Gastrocnemius medialis (tissue), 4 donors: ENCODE measurements at regions not wholly inside any gene's neighbourhood (a gene's known extent, or its start where the extent isn't known, plus 50 kb on each side); places are given as distances from the start of the nearest gene placed in this dataset.

Source experiments
- ATAC-seq, 2 donors: fragments of 150-250 bp; one replicate each; pipeline ENCODE4 v1.9.1; 2016
- DNase-seq, 2 donors: peaks; one replicate each; pipeline ENCODE4 v3.0.0-alpha.2; 2019
- H3K27ac ChIP-seq, 4 donors: fragments of 200-600 bp; sonication (generic); 1 replicate in 1 of 4; 2 replicates in 3 of 4; pipeline ENCODE4 v1.5.1; 2016 to 2018; ENCODE audit warnings: mild to moderate bottlenecking in 2 of 4, moderate library complexity in 1 of 4
- H3K27me3 ChIP-seq, 3 donors: fragments of 200-600 bp; sonication (generic) in 2 of 3; 1 replicate in 1 of 3; 2 replicates in 2 of 3; pipeline versions ENCODE4 v1.5.1 to v1.6.0; 2016 to 2019; ENCODE audit warnings: mild to moderate bottlenecking in 1 of 3, moderate library complexity in 1 of 3
- H3K36me3 ChIP-seq, 2 donors: fragments of 200-600 bp; sonication (generic) in 1 of 2; one replicate each; pipeline ENCODE4 v1.5.1; 2017 to 2018
- H3K4me1 ChIP-seq, 2 donors: fragments of 200-600 bp; sonication (generic) in 1 of 2; one replicate each; pipeline ENCODE4 v1.5.1; 2016 to 2017; ENCODE audit warnings: mild to moderate bottlenecking in 2 of 2
- H3K4me3 ChIP-seq, 4 donors: fragments of 200-600 bp; sonication (generic) in 3 of 4; 1 replicate in 1 of 4; 2 replicates in 3 of 4; pipeline ENCODE4 v1.5.1; 2016 to 2019; ENCODE audit warnings: mild to moderate bottlenecking in 2 of 4
- H3K9me3 ChIP-seq, 3 donors: fragments of 200-600 bp; sonication (generic) in 2 of 3; 1 replicate in 1 of 3; 2 replicates in 2 of 3; pipeline ENCODE4 v1.5.1; 2016 to 2019
- CTCF ChIP-seq, 5 experiments: fragments of 450-650 bp in 3 of 5; fragments of 200-600 bp in 2 of 5; sonication (generic) in 2 of 5; IDR thresholded peaks in 4 of 5; conservative IDR thresholded peaks in 1 of 5; 1 replicate in 4 of 5; 2 replicates in 1 of 5; pipeline ENCODE4 v1.5.1; 2016 to 2019; ENCODE audit warnings: antibody characterized with exemption in 5 of 5, mild to moderate bottlenecking in 3 of 5, moderate library complexity in 3 of 5
- POLR2A ChIP-seq, 2 donors: fragments of 450-650 bp; IDR thresholded peaks; one replicate each; pipeline ENCODE4 v1.6.1; 2017; ENCODE audit warnings: antibody characterized with exemption in 2 of 2, mild to moderate bottlenecking in 2 of 2, moderate library complexity in 2 of 2
- in situ Hi-C, 4 donors: fragments of 200-750 bp; cut with MboI; loops; one replicate each; pipeline versions ENCODE4 v1.15.0 to v1.8.0; 2017; ENCODE audit warnings: low sequenced_read_pairs in 4 of 4
- intact Hi-C: fragments of 100-400 bp; cut with DNase I; formaldehyde crosslinking; loops from one replicate; pipeline ENCODE4 v1.15.1; 2023; ENCODE audit warnings: low total_unique reads

- in situ Hi-C loops (loop anchor here in 2 of 4 donors (25.0 kb wide), 2 partner anchors 257 to 268 kb away; no protein-coding TSS in a partner anchor), intact Hi-C loops (no loop called here)
- Histone ChIP-seq H3K27ac (no peak overlapping the region), H3K4me1 (no peaks in the 10 kb centered on the region), H3K4me3 (no peak overlapping the region), H3K9me3 (no peaks in the 10 kb centered on the region), H3K36me3 (no peaks in the 10 kb centered on the region), H3K27me3 (no peaks in the 10 kb centered on the region)
- no peak for TF ChIP-seq POLR2A (IDR thresholded peaks at IDR 0.05)
- no peak for ATAC-seq
- DNase-seq, result no peak
Observed at GRCh38 chr1:99455760-99456159, 190.2 kb upstream of the PALMD start.

GRCh38 chr1:99456536-99456935, 189.4 kb upstream of the PALMD start:
- Histone ChIP-seq H3K27me3 (no peaks in the 10 kb centered on the region), H3K27ac (no peak overlapping the region), H3K9me3 (no peaks in the 10 kb centered on the region), H3K4me3 (no peak overlapping the region), H3K4me1 (no peaks in the 10 kb centered on the region), H3K36me3 (no peaks in the 10 kb centered on the region)
- in situ Hi-C loops, result loop anchor here in 2 of 4 donors (25.0 kb wide), 2 partner anchors 256 to 269 kb away; no protein-coding TSS in a partner anchor
- ATAC-seq (no peak), DNase-seq (no peak)
- TF ChIP-seq POLR2A (IDR thresholded peaks at IDR 0.05) (no peak), CTCF (IDR thresholded peaks at IDR 0.05 in 4 of 5, conservative IDR thresholded peaks at IDR 0.05 in 1 of 5) (no peak)
- intact Hi-C loops, result no loop called here

- DNase-seq (no peak), ATAC-seq (no peak)
- no peaks in the 10 kb centered on the region for H3K27me3 ChIP-seq
- H3K4me1 ChIP-seq, result no peaks in the 10 kb centered on the region
- no peak overlapping the region for H3K27ac ChIP-seq
- no peaks in the 10 kb centered on the region for H3K36me3 ChIP-seq
- no peaks in the 10 kb centered on the region for H3K9me3 ChIP-seq
- H3K4me3 ChIP-seq, result no peak overlapping the region
- intact Hi-C loops (no loop called here), in situ Hi-C loops (loop anchor here in 2 of 4 donors (25.0 kb wide), 2 partner anchors 255 to 270 kb away; no protein-coding TSS in a partner anchor)
- TF ChIP-seq CTCF (IDR thresholded peaks at IDR 0.05 in 4 of 5, conservative IDR thresholded peaks at IDR 0.05 in 1 of 5) (no peak), POLR2A (IDR thresholded peaks at IDR 0.05) (no peak)
Observed at GRCh38 chr1:99457381-99458165, 188.3 kb upstream of the PALMD start.

GRCh38 chr1:99461499-99461898, 184.4 kb upstream of the PALMD start:
- intact Hi-C loops (no loop called here), in situ Hi-C loops (loop anchor here in 2 of 4 donors (25.0 kb wide), 2 partner anchors 251 to 274 kb away; no protein-coding TSS in a partner anchor)
- no peak for ATAC-seq

More at GRCh38 chr1:99461499-99461898, 184.4 kb upstream of the PALMD start:
- TF ChIP-seq POLR2A (IDR thresholded peaks at IDR 0.05) (no peak), CTCF (IDR thresholded peaks at IDR 0.05 in 4 of 5, conservative IDR thresholded peaks at IDR 0.05 in 1 of 5) (no peak)
- no peak for DNase-seq
- Histone ChIP-seq H3K9me3 (no peaks in the 10 kb centered on the region), H3K27me3 (no peaks in the 10 kb centered on the region), H3K4me1 (no peaks in the 10 kb centered on the region), H3K27ac (no peak overlapping the region), H3K36me3 (no peaks in the 10 kb centered on the region), H3K4me3 (no peak overlapping the region)
